GOT3 (cell line): ENCODE measurements at regions not wholly inside any gene's neighbourhood (a gene's known extent, or its start where the extent isn't known, plus 50 kb on each side); places are given as distances from the start of the nearest gene placed in this dataset.

Experiments used
- DNase-seq: peaks from one replicate; lab custom pipeline; 2025; ENCODE audit warnings: mixed read lengths; lab: John Stamatoyannopoulos, UW

DNA sequence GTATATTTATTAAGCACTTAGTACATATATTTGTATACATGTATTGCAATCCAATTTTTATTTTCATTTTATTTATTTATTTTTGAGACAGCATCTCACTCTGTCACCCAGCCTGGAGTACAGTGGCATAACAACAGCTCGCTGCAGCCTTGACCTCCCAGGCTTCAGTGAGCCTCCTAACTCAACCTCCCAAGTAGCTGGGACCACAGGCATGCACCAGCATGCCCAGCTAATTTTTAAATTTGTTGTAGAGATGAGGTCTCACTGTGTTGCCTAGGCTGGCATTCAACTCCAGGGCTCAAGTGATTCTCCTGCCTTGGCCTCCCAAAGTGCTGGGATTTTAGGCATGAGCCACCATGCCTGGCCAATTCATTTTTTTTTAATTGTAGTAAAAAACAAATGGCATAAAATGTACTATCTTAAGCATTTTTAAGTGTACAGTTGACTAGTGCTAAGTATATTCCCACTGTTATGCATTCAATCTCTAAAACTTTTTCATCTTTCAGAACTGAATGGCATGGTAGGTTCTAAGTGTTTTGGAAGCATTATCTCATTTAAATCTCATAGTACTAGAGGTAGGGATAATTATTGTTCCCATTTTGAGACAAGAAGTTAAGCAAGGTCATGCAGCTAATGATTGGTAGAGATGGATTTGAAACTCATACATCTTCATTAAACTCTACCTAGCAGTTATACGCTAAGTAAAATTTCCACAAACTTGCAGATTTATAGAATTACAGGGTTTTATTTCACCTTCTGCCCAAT is 264.0 kb upstream of the NFE2L3 start:
- no peak for DNase-seq

DNA sequence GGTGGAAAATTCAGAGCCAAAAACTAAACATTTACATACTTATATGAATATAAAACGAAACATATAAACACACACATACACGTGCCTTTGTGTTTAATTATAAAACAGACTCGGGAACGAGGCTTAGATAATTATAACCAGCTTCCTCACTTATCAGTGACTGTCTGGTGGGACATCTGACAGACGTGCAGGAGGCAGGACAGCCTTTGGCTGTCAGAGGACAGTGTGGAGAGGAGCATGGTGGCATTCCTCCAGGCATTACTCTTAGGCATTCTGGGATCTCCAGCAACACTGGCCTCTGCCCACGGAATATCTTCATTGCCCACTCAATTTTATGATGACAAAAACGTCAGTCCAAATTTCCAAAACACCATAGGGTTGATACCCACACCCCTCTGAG is 262.2 kb upstream of the NFE2L3 start:
- no peak for DNase-seq

DNA sequence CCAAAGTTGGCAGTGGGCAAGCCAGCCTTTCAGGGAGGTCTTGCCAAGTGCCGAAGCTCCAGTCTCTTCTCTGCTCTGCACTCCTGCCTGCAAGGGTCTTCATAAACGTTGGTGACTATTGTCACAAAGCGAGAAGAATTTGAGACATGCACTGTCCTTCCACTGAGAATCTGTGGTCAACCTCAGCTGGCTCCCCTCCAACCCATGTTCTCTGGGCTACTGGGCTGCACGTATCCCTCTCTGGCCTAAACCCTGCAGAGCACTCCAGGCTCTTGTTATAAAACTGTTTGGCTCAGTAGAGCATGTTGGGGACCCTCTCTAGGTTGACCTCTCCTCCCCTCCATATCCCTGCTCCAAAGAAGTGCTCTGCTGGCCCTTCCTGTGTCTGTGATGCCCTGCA is 260.4 kb upstream of the NFE2L3 start:
- no peak for DNase-seq

DNA sequence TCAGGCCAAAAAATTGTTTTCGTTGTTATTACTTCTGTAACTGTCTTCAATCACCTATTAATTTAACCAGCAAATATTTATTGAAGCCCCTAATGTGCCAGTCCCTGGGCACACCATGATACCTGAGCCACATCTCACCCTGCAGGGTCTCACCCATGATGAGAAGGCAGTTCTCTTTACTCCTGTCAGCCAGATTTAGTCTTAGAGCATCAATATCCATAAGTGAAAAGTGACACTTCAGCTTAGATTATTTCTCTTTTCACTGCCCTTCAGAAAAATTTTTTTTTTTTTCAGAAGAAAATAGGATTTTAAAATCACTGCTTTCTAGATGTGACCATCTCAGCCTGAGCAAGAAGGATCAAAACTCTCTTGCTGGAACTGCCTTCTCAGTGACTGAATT is 258.6 kb upstream of the NFE2L3 start:
- no peak for DNase-seq

DNA sequence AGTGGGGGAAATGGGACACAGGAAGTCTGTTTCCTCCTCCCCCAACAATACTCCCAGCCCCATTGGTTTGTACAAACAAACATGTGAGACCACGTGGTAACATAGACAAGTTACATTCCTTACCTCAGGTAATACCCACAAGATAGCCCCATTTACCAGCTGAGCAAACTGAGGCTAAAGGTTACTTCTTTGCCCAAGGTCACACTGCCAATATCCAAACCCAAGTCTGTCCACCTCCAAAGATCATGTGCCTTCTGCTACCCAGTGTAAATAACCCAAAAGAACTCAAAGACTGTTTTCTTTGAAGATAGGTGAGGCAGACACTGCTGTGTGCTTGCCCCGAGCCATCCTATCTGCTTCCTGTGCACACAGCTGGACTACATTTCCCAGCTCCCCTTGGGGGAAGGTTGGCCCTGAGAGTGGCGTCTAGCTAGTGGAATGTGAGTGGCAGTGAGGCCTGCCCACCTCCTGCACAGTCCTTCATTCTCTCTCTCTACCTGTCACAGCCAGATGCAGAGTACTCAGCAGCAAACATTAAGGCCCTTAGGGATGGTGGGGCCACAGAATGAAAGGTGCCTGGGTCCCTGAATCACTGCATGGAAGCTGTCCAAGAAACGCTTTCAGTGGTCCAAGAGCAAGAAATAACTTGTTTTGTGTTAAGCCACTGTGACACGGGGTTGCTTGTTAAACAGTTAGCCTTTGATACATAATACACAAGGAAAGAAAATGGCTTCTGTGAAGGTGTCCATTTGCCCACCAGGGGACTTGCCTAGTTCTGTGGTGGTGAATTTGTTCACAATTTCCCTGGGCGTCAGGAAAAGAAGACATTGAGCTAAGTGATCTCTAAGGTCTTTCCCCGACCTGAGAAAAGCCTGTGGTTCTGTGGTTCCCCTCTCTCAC is 257.7 kb upstream of the NFE2L3 start:
- no peak for DNase-seq

DNA sequence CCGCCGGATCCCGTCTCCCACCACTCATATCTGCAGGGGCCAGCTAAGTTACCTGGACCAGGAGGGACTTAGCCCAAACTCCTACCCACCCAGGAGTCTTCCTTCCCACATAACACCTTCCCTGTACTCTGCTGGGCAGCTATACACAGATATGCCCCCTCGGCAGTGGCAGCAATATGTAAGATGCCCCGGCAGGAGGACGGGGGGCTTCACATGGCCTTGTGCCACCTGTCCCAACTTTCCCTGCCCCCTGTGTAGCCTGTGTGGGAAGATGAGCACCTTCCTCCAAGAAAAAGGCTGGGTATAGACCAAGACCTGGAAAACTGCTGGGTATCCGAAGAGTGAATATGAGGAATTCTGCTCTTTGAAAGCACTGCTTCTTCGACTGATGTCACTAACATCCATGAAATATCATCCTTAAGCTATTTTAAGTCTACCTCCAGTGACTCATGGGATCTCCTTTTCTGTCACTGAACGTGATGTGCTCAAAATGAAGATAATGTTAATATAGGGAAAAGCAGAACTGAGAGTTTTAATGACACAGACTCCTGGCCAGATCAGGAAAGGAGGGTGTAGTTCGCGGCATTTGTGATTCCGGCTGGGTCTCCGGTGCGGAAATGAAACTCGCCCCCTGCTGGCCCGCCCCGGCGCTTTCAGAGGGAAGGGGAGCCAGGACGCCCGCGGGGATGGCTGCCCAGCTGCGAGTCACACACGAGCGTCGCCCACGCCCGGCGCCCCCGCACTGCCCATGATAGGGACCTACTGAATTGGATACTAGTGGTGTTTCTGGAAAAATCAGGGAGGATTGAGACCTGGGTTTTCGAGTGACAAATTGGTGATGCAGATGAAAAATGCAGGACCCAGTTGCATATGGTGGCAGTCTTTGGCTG is 256.9 kb upstream of the NFE2L3 start:
- DNase-seq: peak; percentile 20

DNA sequence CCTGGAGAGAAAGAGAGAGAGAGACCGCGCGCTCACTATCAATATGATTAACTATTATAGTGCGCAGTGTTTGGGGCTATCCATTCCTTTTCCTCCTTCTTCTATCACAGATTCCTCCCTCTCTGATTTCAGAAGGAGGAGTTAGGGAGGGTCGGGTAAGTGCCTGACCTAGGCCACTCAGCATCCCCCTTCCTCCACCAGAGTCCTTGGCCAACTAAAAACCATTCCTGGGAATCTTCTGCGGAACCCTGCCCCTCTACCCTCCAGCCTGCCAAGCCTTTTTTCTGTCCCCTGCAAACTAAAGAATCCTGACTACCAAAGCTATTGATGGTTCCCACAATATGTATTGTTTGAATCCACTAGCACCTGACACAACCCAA is 256.2 kb upstream of the NFE2L3 start:
- DNase-seq: no peak

DNA sequence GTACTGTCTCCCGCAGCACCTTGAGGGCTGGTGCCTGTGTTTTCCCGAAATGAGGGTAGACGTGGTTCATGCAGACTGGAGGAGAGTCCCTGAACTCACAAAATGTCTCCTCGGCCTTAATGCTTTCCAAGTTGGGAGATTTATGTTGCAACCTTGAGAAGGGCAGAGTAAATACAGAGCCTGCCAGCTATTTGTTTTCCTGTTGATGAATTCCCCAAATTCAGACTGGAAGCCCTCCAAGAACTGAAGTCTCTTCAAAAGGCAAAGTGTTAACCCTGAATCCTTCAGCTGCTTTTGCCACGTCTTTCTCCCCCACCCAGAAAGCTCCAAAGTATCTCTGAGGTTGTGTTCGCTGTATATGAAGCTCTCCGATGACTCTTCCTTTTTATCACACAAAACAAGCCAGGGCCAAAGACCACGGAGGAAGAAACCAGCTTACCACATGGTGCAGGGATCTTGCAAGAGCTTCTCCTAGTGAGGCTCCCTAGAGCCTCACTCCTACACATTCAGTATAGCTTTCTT is 254.7 kb upstream of the NFE2L3 start:
- DNase-seq: no peak

DNA sequence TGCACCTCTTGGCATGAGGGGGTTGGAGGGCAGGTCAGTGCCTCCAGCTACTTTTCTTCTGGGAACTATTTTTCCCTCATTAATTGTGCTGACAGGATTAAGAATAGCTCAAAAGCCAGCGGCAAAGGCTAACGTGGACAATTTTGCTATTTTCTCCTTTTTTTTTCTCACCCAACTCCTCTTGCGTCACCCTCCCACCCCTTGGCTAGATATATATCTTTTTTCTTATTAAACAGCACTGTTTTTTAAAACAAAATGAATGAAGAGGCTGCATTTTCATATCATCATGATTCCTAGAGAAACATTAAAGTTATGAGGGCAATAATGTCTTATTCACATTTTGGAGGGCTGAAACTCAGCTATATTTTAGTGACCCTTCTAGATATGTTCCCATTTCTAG is 251.8 kb upstream of the NFE2L3 start:
- DNase-seq: no peak

DNA sequence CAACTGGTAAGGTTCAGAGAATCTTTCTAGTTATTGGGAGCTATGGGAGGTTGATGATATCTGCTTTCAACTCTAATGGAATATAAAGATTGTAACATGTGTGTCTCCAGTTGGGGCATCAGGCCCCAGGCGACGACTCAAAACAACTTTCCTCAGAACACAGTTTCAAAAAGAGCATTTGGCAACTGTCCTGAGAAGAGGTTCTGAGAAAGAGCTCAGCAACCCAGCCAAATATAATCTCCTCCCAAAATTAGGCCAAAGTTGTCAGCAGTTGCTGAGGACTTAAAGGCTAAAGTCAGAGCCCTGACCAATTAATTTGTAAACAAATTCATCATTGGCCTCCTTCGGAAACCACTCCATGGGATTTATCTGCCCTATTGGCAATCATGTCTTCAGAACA is 251.1 kb upstream of the NFE2L3 start:
- no peak for DNase-seq

DNA sequence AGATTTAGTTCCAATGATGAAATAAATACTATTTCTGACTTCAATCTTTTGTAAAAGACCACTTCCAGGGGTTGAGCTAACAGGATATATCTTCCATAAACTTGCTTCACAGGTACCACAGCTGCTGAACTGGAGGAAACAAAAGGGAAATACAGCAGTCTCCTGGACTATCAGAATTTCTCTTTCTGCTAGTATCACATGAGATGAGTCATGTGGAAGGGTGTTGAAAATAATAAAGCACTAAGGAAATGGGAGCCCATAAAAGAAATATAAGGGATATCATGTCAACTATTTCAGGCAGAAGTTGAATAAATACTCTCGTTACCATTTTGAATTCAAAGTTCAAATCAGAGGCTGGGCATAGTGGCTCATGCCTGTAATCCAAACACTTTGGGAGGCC is 250.3 kb upstream of the NFE2L3 start:
- no peak for DNase-seq

DNA sequence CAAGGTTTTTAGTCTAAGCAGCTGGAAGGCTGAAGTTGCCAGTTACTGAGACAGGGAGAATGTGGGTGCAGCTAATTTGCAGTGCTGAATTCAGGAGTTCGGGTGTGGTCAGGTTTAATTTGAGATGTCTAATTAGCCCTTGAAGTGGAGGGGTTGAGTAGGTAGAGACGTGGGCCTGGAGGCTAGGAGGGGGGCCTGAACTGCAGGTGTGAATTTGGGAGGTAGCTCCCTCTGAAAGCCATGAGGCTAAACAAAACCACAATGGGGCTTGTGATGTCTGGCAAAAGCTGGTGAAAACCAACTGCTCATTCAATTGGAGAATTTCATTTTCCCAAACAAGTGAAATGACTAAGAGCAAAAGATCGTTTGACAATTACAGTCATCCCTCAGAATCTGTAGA is 246.0 kb upstream of the NFE2L3 start:
- no peak for DNase-seq

DNA sequence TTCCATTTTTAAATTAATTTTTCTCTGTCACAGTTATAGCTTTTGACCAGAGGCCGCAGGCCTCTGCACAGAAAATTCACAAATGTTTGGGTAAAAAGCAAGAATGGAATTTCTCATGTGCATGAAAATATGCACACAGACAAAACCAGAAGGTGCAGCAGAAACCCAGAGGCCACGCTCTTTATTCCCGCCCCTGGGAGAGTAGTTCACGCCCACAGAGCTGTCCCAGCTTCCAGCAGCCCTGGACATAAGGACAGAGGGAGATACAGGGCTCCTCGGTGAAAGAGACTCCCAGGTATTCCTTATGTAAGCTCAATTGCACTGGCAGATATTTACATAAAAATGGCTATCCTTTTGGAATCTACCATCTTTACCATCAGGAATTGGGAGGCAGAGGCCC is 245.2 kb upstream of the NFE2L3 start:
- DNase-seq: no peak

DNA sequence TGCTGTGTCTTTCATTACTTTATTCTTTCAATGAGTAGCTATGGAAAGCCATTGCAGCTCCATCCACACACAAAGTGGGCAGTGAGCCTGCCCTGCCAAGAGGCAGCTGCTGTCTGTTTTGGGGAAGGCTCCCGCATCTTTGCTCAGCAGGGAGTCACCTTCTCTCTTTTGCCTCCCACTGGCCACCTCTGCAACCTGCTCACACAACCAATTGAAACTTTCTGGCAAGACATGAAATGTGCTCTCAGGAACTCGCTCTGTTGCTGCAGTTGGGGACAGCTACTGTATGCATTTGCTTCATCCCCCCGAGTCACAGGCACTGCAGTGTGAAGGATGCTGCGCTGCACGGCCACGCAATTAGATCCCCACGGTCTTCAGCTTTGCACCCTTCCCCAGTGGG is 244.8 kb upstream of the NFE2L3 start:
- DNase-seq: no peak

DNA sequence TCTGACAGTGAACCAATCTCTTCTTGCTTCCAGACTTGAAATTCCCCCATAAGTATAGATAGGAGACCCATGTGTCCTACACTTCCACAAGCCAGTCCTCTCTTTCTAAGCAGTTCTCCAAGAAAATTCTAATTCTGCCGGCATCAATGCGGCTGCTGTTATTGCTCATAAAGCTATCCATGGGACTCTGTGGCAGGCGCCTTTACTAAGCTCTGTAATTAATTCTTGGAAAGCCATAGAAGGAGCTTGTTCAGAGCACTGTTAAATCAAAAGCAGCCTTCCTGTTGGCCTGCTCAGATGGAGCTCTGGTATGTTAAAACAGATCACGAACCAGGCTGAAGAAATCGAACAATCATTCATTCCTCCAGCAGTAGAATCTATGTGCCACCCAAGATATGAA is 244.3 kb upstream of the NFE2L3 start:
- DNase-seq: no peak

DNA sequence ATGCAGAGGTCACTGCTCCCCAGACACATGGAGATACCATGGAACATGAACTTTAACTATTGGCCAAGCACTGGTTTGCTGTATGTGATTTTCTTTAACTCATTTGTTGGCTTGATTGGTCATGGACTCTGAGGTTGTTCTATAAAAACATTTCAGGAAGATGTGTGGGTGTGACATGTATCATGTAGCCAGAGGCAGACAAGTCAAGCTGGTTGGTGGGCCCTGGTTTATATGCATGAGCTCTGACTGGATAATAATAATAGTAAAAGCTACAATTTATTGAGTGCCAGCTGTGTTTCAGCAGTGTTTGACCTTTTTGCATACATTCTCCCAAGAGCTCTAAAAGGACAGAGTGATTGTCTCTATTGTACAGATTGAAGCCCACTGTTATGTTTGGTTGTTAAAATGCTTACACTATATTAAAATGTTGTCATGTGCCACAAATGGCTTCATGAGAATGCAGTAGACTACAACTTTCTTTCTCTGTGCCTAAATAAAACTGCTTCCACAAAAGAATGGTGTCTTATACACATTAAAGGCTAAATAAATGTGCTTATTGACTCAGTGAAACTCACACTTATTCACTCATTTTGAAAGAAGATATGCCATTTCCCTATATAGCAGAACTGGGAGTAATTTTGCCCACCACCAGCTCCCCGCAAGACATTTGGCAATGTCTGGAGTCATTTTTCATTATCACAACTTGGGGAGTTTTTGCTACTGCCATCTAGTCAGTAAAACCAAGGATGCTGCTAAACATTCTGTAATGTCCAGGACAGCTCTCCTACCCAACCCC is 243.6 kb upstream of the NFE2L3 start:
- DNase-seq: no peak

DNA sequence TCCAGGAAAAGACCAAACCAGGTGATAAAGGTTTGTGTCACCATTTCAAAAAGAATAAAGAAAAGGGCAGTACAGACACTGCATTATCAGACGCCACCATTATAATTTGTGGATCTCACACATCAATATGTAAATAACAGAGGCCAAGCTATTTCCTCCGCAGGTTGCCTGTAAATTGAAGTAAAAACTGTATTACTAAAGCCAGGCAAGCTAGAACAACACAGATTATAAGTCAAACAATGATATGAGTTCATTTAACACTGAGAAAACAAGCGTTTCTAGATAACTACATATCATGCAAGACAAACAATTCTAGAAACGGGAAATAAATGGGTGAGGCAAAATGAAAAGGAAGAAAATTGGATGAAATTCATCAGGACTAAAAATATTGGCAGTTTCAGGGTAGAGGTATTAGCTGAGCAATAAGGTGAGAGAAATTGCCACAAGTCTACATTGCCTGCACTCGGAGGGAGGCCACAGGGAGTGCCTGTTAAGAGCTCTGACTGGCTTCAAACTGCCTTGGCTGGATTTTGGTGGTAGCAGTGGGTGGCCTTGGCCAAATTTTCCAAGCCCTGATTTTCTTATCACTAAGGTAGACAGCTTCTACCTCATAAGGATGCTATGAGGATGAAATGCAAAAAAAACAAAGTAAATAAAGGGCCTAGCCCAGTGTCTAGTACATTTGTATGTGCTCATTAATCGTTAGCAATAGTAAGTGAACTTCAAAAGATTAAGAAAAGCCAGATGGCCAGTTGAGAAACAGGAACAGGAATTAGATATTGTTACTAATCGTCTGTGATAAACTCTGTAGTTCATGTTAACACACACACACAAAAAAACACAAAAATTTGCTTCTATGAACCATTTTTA is 240.0 kb upstream of the NFE2L3 start:
- DNase-seq: no peak

DNA sequence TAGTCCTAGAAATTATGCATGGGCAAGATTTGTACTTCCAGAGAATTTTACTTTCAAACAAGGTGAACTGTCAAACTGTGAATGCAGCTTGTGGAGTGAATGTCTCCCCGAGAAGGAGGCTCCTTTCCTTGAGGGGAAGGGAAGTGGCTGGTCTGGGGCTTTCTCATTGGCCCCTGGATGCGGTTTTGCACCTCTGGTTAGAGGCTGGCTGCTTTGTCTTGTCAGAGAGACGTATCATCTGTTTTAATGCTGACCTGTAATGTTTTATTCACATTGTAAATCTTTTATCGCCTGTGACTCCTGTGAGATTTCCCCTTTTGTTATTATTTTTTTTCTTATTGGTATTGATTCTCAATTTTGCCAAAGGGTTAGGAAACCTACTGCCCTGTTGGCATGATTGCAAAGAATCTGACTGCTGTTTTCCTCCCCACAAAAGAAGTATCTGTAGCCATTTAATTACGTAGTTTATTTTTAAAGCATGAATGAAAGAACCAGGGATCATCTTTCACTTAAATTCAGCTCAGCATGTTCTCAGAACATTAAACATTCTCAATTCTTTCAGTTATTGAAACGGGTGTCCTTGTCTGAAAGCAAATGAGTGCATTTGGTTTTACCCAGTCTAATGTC is 238.3 kb upstream of the NFE2L3 start:
- DNase-seq: no peak

DNA sequence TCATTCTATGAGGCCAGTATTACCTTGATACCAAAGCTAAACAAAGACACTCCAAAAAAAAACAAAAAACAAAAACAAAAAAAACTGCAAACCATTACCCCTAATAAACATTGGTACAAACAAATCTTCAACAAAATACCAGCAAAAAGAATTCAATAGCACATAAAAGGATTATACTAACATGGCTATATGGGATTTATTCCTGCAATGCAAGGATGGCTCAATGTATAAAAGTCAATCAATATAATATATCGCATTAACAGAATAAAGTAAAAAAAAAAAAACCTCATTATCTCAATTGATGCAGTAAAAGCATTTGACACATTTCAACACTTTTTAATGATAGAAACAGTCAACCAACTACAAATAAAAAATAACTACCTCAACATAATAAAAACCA is 233.3 kb upstream of the NFE2L3 start:
- no peak for DNase-seq

DNA sequence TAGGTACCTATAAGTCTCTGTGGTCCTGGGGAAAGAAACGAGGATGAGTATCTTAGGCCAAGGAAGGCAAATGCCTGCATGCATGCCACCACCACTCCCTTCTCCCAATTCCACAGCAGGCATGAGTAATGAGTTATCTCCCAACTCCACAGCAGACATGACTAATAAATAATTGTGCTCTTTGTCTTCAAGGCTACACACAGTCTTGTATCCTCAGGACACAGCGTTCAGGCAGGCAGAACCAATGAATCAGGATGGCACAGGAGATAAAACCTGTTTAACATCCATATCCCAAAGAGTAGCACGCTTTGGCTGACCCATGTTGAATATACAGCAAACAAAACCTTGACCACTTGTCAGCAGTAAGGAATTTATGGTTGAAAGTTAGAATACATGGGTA is 229.7 kb upstream of the NFE2L3 start:
- no peak for DNase-seq
